HEK293 (cell line): ENCODE measurements at regions not wholly inside any gene's neighbourhood (a gene's known extent, or its start where the extent isn't known, plus 50 kb on each side); places are given as distances from the start of the nearest gene placed in this dataset.

Experiments used
- BCL11A ChIP-seq: fragments of 450-650 bp; formaldehyde crosslinking; IDR thresholded peaks from 2 replicates; pipeline ENCODE4 v1.5.1; 2016; ENCODE audit warnings: low read depth, missing biosample characterization, missing genetic modification characterization
- ZBTB11 ChIP-seq: fragments of 450-650 bp; formaldehyde crosslinking; conservative IDR thresholded peaks from 2 replicates; pipeline ENCODE4 v1.5.1; 2016; ENCODE audit warnings: low read depth, missing biosample characterization, missing genetic modification characterization
- ZNF121 ChIP-seq: fragments of 450-650 bp; formaldehyde crosslinking; IDR thresholded peaks from 2 replicates; pipeline ENCODE4 v1.5.1; 2016; ENCODE audit warnings: missing biosample characterization, missing genetic modification characterization
- ZNF23 ChIP-seq: fragments of 450-650 bp; formaldehyde crosslinking; IDR thresholded peaks from 2 replicates; pipeline ENCODE4 v1.5.1; 2016; ENCODE audit warnings: missing biosample characterization, missing genetic modification characterization, borderline replicate concordance
- ZNF239 ChIP-seq: fragments of 450-650 bp; formaldehyde crosslinking; IDR thresholded peaks from 2 replicates; pipeline ENCODE4 v1.5.1; 2016; ENCODE audit warnings: missing biosample characterization, missing genetic modification characterization
- ZNF629 ChIP-seq: fragments of 450-650 bp; formaldehyde crosslinking; IDR thresholded peaks from 2 replicates; pipeline ENCODE4 v1.5.1; 2017; ENCODE audit warnings: missing biosample characterization, missing genetic modification characterization
- ZNF768 ChIP-seq: fragments of 450-650 bp; formaldehyde crosslinking; IDR thresholded peaks from 2 replicates; pipeline ENCODE4 v1.5.1; 2018; ENCODE audit warnings: missing biosample characterization, mild to moderate bottlenecking, missing genetic modification characterization
- TF ChIP-seq, protein P1 (sequence below): fragments of 450-650 bp; formaldehyde crosslinking; IDR thresholded peaks from 2 replicates; pipeline ENCODE4 v1.5.1; 2016; ENCODE audit warnings: missing biosample characterization, missing genetic modification characterization

GRCh38 chr1:193931356-193931755 is 744.9 kb upstream of the B3GALT2 start:
- TF ChIP-seq ZNF768, result no peak
- TF ChIP-seq ZBTB11 (tag by site-specific recombination), result no peak
- TF ChIP-seq ZNF239 (tag by site-specific recombination), result no peak
- TF ChIP-seq ZNF23 (tag by site-specific recombination), result no peak
- no peak for TF ChIP-seq ZNF121 (tag by site-specific recombination)
- TF ChIP-seq, protein P1, sequence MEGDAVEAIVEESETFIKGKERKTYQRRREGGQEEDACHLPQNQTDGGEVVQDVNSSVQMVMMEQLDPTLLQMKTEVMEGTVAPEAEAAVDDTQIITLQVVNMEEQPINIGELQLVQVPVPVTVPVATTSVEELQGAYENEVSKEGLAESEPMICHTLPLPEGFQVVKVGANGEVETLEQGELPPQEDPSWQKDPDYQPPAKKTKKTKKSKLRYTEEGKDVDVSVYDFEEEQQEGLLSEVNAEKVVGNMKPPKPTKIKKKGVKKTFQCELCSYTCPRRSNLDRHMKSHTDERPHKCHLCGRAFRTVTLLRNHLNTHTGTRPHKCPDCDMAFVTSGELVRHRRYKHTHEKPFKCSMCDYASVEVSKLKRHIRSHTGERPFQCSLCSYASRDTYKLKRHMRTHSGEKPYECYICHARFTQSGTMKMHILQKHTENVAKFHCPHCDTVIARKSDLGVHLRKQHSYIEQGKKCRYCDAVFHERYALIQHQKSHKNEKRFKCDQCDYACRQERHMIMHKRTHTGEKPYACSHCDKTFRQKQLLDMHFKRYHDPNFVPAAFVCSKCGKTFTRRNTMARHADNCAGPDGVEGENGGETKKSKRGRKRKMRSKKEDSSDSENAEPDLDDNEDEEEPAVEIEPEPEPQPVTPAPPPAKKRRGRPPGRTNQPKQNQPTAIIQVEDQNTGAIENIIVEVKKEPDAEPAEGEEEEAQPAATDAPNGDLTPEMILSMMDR (tag by site-specific recombination), result no peak
- TF ChIP-seq ZNF629 (tag by site-specific recombination), result no peak
- TF ChIP-seq BCL11A (tag by site-specific recombination), result no peak
